Right lobe of liver (tissue), 4 donors: ENCODE measurements at regions not wholly inside any gene's neighbourhood (a gene's known extent, or its start where the extent isn't known, plus 50 kb on each side); places are given as distances from the start of the nearest gene placed in this dataset.

Source experiments
- POLR2A ChIP-seq: fragments of 450-650 bp; IDR thresholded peaks from one replicate; pipeline ENCODE4 v1.6.1; 2017; ENCODE audit warnings: antibody characterized with exemption, mild to moderate bottlenecking
- TF ChIP-seq, protein P1 (sequence below), 4 donors: fragments of 200-600 bp in 3 of 4; fragments of 450-650 bp in 1 of 4; IDR thresholded peaks; one replicate each; pipeline versions ENCODE4 v1.5.1 to v1.8.0; 2016 to 2022; ENCODE audit warnings: antibody characterized with exemption in 4 of 4, mild to moderate bottlenecking in 2 of 4
- donor health status: DM: no; HTN: no; CAD: no.
- donor health status: DM: no; HTN: no; CAD: no.
- donor health status: DM: no; HTN: yes; CAD: no.

- TF ChIP-seq POLR2A, result no peak
- TF ChIP-seq, protein P1, sequence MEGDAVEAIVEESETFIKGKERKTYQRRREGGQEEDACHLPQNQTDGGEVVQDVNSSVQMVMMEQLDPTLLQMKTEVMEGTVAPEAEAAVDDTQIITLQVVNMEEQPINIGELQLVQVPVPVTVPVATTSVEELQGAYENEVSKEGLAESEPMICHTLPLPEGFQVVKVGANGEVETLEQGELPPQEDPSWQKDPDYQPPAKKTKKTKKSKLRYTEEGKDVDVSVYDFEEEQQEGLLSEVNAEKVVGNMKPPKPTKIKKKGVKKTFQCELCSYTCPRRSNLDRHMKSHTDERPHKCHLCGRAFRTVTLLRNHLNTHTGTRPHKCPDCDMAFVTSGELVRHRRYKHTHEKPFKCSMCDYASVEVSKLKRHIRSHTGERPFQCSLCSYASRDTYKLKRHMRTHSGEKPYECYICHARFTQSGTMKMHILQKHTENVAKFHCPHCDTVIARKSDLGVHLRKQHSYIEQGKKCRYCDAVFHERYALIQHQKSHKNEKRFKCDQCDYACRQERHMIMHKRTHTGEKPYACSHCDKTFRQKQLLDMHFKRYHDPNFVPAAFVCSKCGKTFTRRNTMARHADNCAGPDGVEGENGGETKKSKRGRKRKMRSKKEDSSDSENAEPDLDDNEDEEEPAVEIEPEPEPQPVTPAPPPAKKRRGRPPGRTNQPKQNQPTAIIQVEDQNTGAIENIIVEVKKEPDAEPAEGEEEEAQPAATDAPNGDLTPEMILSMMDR (IDR thresholded peaks at IDR 0.05), result no peak
Measured at GRCh38 chr10:6659451-6659850, 79.4 kb upstream of the PRKCQ start.
